ENCODE measurements at regions not wholly inside any gene's neighbourhood (a gene's known extent, or its start where the extent isn't known, plus 50 kb on each side); places are given as distances from the start of the nearest gene placed in this dataset.

DNA sequence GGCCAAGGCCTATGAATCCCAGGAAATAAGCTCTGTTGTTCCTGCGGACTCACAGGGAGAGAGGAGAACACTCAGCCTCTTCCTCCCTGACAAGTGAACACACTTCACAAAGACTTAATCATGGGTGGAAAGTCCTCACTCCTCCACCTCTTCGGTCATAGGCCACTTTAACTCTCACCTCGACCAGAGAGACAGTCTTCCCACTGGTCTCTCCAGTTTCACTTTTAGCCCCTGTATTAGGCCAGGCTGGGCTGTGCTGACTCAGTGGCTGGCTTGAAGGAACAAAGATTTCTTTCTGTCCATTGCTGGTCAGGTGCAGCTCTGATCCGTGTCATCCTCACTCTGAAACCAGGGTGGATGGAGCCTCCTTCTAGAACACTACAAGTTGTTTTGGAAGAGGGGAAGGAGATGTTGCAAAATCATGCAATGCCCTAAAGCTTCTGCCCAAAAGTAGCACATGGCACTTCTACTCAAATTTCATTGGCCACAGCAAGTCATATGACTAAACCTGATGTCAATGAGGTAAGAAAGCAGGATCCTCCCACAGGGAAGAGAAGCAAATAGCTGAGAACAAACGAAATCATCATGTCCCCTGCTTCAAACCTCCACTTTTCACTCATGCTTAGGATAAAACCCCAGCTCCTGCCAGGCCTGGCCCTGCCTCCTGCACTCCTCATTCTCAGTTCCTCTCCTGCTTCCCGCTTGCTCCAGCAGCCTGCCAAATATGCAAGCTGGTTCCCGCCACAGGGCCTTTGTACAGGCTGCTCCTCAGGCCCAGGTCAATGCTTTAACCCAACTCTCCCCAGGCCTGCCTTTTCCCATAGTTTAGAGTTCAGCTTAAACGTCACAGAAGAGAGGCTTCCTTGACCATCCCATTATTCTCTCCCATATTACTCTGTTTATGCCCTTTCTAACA is 150.5 kb upstream of the RUNX3 start:
- no peak for DNase-seq

DNA sequence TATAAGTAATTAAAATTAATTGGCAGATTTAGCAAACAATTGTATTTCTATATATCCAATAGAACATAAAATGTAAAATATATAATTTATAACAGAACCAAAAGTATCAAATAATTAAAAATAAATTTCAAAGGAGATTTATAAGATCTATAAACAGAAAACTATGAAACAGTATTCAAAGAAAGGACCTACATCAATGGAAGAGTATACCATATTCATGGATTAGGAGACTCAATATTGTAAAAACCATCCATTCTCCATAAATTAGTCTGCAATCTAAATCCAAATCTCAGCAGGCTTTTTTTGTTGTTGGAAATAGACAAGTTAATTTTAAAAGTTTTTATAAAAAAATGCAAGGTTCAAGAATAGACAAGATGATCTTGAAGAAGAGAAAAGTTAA is 149.0 kb upstream of the RUNX3 start:
- DNase-seq: no peak

DNA sequence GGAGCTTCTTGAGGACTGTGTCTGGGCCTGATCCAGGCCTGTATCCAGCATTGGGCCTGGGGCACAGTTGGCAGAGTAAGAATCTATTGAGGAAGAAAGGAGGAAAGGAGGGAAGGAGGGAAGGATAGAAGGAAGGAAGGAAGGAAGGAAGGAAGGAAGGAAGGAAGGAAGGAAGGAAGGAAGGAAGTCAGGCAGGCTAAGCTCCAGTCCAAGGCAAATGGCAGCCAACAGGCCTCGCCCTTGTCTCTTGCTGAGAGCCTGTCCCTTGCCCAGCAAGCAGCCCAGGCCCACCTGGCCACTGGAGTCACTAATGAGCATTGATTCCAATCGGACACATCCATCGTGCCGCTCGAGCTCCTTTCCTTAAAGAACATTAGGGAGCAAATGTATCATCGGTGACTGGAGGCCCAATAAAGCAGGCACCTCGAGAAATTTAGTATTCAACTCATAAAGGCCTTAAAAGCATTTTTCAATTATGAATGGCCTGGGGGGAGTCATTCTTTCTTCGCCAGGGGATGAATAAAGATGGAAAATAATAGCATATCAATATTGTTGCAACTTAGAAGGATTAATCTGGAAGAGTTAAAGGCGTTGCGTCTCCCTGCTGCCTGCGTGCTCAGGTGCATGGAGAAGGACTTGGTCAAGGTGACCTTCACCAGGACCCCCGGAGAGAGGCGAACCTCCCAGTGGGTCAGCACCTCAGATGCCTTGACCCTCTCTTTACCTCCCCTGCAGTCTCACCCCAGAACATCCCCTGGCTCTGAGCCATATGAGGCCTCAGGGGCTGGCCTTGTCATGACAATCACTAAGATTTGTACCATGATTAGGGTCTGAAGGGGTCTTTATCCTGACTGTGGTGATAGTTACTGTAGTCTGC is 144.5 kb upstream of the RUNX3 start:
- DNase-seq: no peak

DNA sequence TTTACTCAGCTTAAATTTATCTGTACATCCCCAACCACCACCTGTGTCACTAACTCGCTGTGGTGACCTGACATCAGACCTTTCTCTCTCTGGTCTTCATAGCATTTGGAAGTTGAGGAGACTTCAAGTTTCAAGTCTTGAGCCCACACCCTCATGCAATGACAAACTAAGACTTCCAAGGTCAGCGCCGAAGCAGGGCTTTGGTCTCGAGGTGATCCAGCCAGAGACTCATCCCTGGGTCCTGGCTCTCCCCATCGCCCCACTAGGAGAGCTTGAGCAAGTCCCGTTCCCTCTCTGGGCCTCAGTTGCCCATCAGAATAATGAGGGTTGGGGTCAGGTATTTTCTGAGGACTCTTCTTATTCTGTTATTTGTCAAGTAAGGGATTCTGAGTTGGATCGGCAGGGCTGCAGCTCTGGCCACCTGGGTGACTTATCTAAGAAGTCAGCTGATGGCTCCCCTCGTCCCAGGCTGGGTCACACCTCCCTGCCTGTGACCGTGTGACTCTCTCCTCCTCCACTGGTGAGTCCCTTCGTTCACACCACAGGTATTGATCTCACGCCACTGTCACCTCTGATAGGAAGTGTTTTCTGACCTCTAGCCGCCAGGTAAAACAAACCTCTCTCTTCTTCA is 143.7 kb upstream of the RUNX3 start:
- DNase-seq: no peak

- no peak for DNase-seq
These were observed 142.4 kb upstream of the RUNX3 start for GRCh38 chr1:25072461-25072860.

- no peak for DNase-seq
These were observed 138.8 kb upstream of the RUNX3 start for GRCh38 chr1:25068829-25069228.

- DNase-seq: no peak
These were observed 138.2 kb upstream of the RUNX3 start for GRCh38 chr1:25068316-25068715.

- DNase-seq: no peak
These were observed 137.6 kb upstream of the RUNX3 start for GRCh38 chr1:25067518-25068251.

GRCh38 chr1:25066731-25067517 is 136.8 kb upstream of the RUNX3 start:
- no peak for DNase-seq

DNA sequence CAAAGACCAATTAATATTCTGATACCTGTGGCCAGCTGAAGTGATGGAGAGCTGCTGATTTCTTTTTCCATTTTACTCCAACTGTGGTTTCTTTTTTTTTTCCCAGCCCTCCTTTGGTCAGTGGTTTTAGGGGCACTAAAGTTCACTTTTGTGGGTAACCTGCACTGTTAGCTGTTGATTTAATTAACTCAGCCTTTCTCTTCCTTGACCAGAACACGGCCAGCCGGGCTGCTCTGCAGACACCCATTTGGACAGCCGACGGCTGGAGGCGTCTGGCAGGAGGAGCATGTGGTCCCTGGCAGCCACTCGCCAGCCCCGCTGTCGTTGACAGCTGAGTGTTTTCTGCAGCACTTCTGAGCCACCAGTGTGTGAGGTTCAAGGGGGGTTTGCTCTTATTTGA is 136.2 kb upstream of the RUNX3 start:
- no peak for DNase-seq

GRCh38 chr1:25065795-25066238 is 135.7 kb upstream of the RUNX3 start:
- DNase-seq: peak; percentile 74

GRCh38 chr1:25065321-25065721 is 135.2 kb upstream of the RUNX3 start:
- no peak for DNase-seq

DNA sequence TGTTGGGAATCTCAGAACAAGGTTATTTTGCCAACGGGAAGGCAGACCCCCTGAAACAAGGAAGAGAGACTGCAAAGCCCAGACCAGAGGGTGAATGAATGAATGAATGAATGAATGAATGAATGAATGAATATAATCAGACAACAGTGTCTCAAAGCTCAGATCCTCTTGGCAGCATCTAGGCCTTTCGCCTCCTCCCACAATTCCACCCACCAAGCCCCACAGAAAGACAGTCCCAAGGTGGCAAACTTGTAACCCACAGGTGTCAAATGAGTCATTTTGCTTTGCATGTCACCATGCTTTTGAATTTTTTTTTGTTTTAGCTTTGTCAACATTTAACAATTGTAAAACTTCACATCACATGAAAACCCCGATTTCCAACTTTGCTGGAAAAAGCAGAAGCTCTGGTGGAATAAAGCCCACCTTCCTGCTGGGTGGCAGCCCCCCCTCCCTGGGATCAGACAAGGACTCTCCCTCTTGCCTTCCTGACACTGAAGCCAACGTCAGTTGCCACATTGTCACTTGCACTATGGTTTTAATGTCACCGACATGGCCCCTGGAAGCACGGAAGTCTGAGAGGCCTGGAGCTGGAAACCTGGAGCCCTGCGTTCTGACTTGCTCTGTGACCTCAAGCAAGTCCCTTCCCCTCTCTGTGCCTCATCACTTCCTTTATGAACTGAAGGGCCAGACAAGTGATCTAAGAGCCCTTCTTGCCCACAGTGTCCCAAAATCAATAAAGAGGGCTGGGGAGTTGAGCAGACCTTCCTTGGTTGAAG is 134.6 kb upstream of the RUNX3 start:
- peak; percentile 24 for DNase-seq

- DNase-seq: no peak
These were observed 133.7 kb upstream of the RUNX3 start for GRCh38 chr1:25063591-25064416.

DNA sequence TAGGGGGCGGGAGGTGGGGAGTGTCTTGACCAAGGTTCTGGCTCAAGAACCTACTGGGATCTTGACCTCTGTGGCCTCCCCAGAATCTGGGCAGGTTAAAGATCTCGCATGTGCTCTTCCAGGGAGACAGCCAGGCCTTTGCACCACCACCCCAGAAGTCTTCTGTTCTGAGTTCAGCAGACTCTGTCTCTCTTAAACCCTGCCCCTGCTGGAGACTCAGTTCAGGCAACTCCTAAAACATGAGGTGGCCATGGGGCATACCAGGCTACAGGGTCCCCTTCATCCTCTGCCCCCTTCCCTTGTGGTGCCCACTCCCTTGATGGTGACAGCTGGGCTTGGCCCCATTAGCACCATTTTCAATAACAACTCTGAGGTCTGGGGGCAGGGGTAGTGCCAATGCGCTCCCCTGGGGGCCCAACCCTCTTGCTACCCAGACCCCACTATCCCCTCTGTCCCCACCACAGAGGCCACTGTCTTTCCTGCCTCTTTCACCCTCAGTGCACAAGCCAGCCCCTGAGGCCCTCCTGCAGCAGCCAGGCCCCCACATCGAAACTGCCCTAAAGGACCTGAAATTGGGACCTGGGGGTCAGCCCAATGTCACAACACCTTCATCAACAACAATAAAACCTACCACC is 132.7 kb upstream of the RUNX3 start:
- no peak for DNase-seq

DNA sequence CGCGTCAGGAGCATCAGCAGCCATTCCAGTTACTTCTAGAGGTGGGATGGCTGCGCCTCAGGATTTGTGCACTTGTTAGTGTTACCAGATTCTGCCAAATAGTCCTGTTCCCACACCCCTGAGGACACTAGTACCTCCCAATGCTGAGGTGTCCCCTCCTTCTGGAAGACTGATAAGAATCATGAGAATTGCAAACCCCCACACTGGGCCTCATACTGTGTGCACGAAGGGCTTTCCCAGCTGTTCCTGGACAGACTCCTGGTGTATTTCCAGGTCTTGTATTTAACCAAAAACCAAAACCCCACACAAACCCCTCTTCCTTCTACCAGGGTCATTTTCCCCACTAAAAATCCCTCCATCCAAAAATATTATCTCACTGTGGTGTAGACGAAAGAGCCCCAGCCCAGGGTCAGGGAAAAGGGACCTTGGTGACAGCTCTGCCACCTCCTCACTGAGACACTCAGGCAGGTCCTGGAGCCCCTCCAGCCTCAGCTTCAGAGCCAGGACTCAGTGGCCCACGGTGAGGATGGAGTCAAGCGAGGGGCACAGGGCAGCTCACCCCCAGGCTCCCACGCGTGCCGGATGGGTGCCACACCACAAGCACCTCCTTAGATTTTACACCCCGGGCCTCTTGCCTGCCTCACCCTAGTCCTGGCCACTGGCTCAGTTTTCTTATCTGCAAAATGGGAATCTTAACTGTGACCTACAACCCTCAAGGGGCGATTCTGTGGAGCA is 131.4 kb upstream of the RUNX3 start:
- DNase-seq: no peak

DNA sequence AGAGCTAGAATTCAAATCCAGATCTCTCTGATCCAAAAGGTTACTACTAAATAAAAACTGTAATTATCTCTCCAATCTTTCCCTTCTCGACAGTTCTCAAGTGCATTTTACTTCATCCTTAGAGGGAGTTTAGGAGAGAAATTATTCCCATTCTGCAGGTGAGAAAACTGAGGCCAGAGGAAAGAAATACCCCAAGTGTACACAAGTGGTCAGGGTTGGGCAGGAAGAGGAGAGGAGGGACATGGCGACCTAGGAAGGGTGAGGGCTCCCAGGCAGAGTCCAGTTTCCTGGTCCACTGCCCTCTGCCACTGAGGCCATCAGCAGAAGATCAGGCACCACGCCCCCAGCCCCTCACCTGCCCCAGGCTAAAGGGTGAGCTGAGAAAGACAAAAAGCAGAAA is 127.1 kb upstream of the RUNX3 start:
- DNase-seq: no peak

DNA sequence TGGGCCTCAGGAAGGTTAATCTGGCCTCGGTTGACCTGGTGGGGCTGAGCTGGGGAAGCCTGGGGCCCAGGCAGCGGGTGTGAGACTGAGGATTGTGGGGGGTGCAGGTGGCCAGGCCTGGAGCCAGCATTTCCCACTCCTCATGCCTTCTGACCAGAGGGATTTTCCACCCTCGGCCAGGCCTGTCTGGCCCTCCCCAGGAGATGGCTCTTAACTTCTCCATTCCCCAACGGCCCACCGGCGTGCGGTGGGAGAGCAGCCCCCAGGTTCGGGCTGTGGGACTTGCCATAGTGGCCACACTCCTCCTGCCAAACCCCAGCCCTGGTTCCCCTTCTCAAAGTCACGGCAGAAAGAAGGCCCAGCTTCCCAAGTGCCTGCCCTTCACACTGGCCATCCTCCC is 126.5 kb upstream of the RUNX3 start:
- DNase-seq: no peak

DNA sequence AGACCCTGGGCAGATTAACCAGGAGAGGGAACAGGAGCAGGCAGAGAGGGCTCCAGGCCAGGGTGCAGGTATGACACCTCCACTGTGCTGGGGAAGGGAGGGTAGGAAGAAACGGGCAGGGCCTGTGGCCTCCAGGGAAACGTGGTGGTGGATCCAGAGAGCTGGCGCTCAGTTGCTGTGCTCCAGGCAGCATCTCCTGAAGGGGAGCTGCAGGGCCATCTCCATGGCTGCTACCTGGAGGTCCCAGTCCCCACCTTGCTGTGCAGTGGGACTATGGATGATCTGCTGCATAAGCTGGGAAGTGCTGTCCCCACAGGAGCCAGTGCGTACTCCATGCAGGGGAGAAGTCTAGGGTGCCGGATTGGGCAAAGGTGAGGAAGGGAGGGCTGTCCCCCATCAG is 125.9 kb upstream of the RUNX3 start:
- DNase-seq: no peak
